ENCODE measurements at regions not wholly inside any gene's neighbourhood (a gene's known extent, or its start where the extent isn't known, plus 50 kb on each side); places are given as distances from the start of the nearest gene placed in this dataset.

- H3K36me3 ChIP-seq, result no peaks in the 10 kb centered on the region
- peak overlapping the region in 1 of 2 donors; percentile 76 for H3K9ac ChIP-seq (ENCODE audit: low read depth in 2 of 2, low read length in 2 of 2)
- TF ChIP-seq CTCF (IDR thresholded peaks at IDR 0.05), result no peak
- intact Hi-C loops (cut with DNase I), result no loop called here
- no peaks in the 10 kb centered on the region for H3K9me3 ChIP-seq
- peak overlapping the region; percentile 70 for H3K4me3 ChIP-seq
- H3K4me1 ChIP-seq, result no peaks in the 10 kb centered on the region
- peak; percentile 27 for DNase-seq
- H3K27ac ChIP-seq, result peak overlapping the region; percentile 77
- H3K27me3 ChIP-seq, result peaks cover 5% of the 10 kb centered on the region
These were observed 467.7 kb downstream of the SOX9 start for GRCh38 chr17:72588561-72588960.

- Histone ChIP-seq H3K27ac (peak overlapping the region; percentile 77), H3K4me1 (no peaks in the 10 kb centered on the region), H3K9me3 (no peaks in the 10 kb centered on the region), H3K9ac (ENCODE audit: low read depth in 2 of 2, low read length in 2 of 2) (peak overlapping the region in 1 of 2 donors; percentile 76), H3K36me3 (no peaks in the 10 kb centered on the region), H3K27me3 (peaks cover 5% of the 10 kb centered on the region), H3K4me3 (peak overlapping the region; percentile 70)
- peak; percentile 80 for DNase-seq
- intact Hi-C loops (cut with DNase I), result no loop called here
- no peak for TF ChIP-seq CTCF (IDR thresholded peaks at IDR 0.05)
These were observed 468.1 kb downstream of the SOX9 start for GRCh38 chr17:72588961-72589360.

GRCh38 chr17:72590382-72590781, 469.6 kb downstream of the SOX9 start:
- Histone ChIP-seq H3K4me1 (no peaks in the 10 kb centered on the region), H3K36me3 (no peaks in the 10 kb centered on the region), H3K4me3 (peak overlapping the region; percentile 70), H3K9ac (ENCODE audit: low read depth in 2 of 2, low read length in 2 of 2) (peak overlapping the region in 1 of 2 donors; percentile 81), H3K27ac (peak overlapping the region; percentile 77), H3K27me3 (peaks cover 5% of the 10 kb centered on the region), H3K9me3 (no peaks in the 10 kb centered on the region)
- no peak for TF ChIP-seq CTCF (IDR thresholded peaks at IDR 0.05)
- no peak for DNase-seq
- intact Hi-C loops (cut with DNase I), result no loop called here

GRCh38 chr17:72590882-72591281, 470.1 kb downstream of the SOX9 start:
- no peaks in the 10 kb centered on the region for H3K4me1 ChIP-seq
- H3K9me3 ChIP-seq, result no peaks in the 10 kb centered on the region
- peak; percentile 42 for DNase-seq
- H3K9ac ChIP-seq (ENCODE audit: low read depth in 2 of 2, low read length in 2 of 2), result peak overlapping the region; percentile 80 to 81
- H3K4me3 ChIP-seq, result peak overlapping the region; percentile 70
- peak overlapping the region; percentile 77 for H3K27ac ChIP-seq
- no peaks in the 10 kb centered on the region for H3K36me3 ChIP-seq
- intact Hi-C loops (cut with DNase I), result no loop called here
- no peak for TF ChIP-seq CTCF (IDR thresholded peaks at IDR 0.05)
- H3K27me3 ChIP-seq, result peaks cover 5% of the 10 kb centered on the region

GRCh38 chr17:72591289-72592241, 470.7 kb downstream of the SOX9 start:
- H3K4me1 ChIP-seq, result no peaks in the 10 kb centered on the region
- peak overlapping the region; percentile 77 for H3K27ac ChIP-seq
- intact Hi-C loops (cut with DNase I), result no loop called here

More at GRCh38 chr17:72591289-72592241, 470.7 kb downstream of the SOX9 start:
- Histone ChIP-seq H3K9me3 (no peaks in the 10 kb centered on the region), H3K27me3 (peaks cover 5% of the 10 kb centered on the region), H3K36me3 (no peaks in the 10 kb centered on the region), H3K9ac (ENCODE audit: low read depth in 2 of 2, low read length in 2 of 2) (peak overlapping the region; percentile 80 to 81), H3K4me3 (peak overlapping the region; percentile 70)
- DNase-seq, result peak; percentile 58
- TF ChIP-seq CTCF (IDR thresholded peaks at IDR 0.05), result no peak

Data from colonic mucosa (tissue), 4 donors.